Activated naive CD4-positive, alpha-beta T cell (primary cell): ENCODE measurements at regions not wholly inside any gene's neighbourhood (a gene's known extent, or its start where the extent isn't known, plus 50 kb on each side); places are given as distances from the start of the nearest gene placed in this dataset.
"Not testable (repeated sequence)": the region's sequence is repeated elsewhere in the genome, so short reads cannot be mapped to it uniquely, and the experiment has no call there.

Experiments used
- DNase-seq, 4 experiments: peaks; one replicate each; lab custom pipeline; 2025; lab: John Stamatoyannopoulos, UW

- DNase-seq = no peak
Measured at GRCh38 chr9:38126730-38127129, 57.7 kb upstream of the SHB start.

GRCh38 chr9:38125889-38126288, 56.9 kb upstream of the SHB start:
- no peak for DNase-seq

- not testable (repeated sequence) for DNase-seq
Measured at GRCh38 chr9:38123359-38123758, 54.3 kb upstream of the SHB start.

GRCh38 chr9:38120961-38121360, 51.9 kb upstream of the SHB start:
- no peak for DNase-seq

- no peak for DNase-seq
Measured at GRCh38 chr9:38119560-38120236, 50.7 kb upstream of the SHB start.

GRCh38 chr9:38118862-38119438, 49.9 kb upstream of the SHB start:
- DNase-seq = no peak
